Naive thymus-derived CD8-positive, alpha-beta T cell (primary cell): ENCODE measurements at regions not wholly inside any gene's neighbourhood (a gene's known extent, or its start where the extent isn't known, plus 50 kb on each side); places are given as distances from the start of the nearest gene placed in this dataset.

ENCODE experiments used
- ATAC-seq, 2 donors: fragments of 150-1000 bp; cut with Tn5 transposase in 1 of 2; sonication (Bioruptor Pico), chemical (Tn5 transposase) in 1 of 2; 1 replicate in 1 of 2; 2 replicates in 1 of 2; pipeline ENCODE4 v1.10.0; 2021; ENCODE audit warnings: mild to moderate bottlenecking in 2 of 2, moderate library complexity in 2 of 2
- POLR2A ChIA-PET: fragments of 350-600 bp; sonication (Branson Sonifier 250); formaldehyde crosslinking; loops from one replicate; lab custom pipeline; 2021; ENCODE audit warnings: antibody characterized with exemption; lab: Charles Lee
- DNase-seq, 10 donors: peaks; one replicate each; pipeline versions ENCODE4 v3.0.0 to v3.0.0-alpha.2; 2020 to 2022
- H3K27ac Mint-ChIP-seq, 10 donors: one replicate each; pipeline ENCODE4 v1.8.0; 2020 to 2022; ENCODE audit warnings: mild to moderate bottlenecking in 10 of 10, mixed read lengths in 10 of 10, moderate library complexity in 4 of 10, inconsistent platforms in 1 of 10
- H3K27me3 Mint-ChIP-seq, 5 donors: one replicate each; pipeline ENCODE4 v1.8.0; 2021 to 2022; ENCODE audit warnings: mixed read lengths in 5 of 5
- H3K36me3 Mint-ChIP-seq, 3 donors: one replicate each; pipeline ENCODE4 v1.8.0; 2020 to 2022; ENCODE audit warnings: mixed read lengths in 3 of 3, mild to moderate bottlenecking in 2 of 3, inconsistent platforms in 1 of 3
- H3K4me1 Mint-ChIP-seq, 4 donors: one replicate each; pipeline ENCODE4 v1.8.0; 2021 to 2022; ENCODE audit warnings: mixed read lengths in 4 of 4
- H3K4me3 Mint-ChIP-seq, 10 donors: one replicate each; pipeline ENCODE4 v1.8.0; 2020 to 2022; ENCODE audit warnings: mild to moderate bottlenecking in 10 of 10, mixed read lengths in 10 of 10, moderate library complexity in 6 of 10, inconsistent platforms in 1 of 10
- H3K9me3 Mint-ChIP-seq, 9 donors: one replicate each; pipeline ENCODE4 v1.8.0; 2020 to 2022; ENCODE audit warnings: mixed read lengths in 9 of 9, mild to moderate bottlenecking in 3 of 9, inconsistent platforms in 1 of 9, moderate library complexity in 1 of 9

DNA sequence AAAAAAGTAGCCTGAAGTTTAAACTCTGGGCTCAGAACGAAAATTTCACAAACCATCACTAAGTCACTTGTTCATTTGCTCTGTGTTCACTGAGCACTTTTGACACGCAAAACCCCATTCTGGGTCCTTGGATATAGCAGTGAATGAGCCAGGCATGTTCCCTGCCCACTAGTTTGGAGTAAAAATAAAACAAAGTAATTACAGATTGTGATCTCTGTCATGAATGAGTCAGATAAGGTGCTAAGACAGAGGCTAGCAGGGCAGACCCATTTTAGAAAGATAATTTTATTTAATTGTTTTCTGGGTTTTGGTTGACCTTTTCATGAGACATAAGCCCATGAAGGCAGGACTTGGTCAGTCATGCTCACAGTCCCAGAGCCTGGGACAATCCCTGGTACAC lies 84.1 kb upstream of the ARHGEF3 start:
- H3K36me3 Mint-ChIP-seq: peaks cover 0 to 11% (median 9%) of the 10 kb centered on the region in 3 donors
- no peaks in the 10 kb centered on the region for H3K27me3 Mint-ChIP-seq
- ATAC-seq: no peak
- no peak for DNase-seq
- peak overlapping the region in 8 of 10 donors; percentile 5 to 91 (median 58) for H3K27ac Mint-ChIP-seq
- peak overlapping the region in 5 of 10 donors; percentile 8 to 74 (median 47) for H3K4me3 Mint-ChIP-seq
- POLR2A ChIA-PET: no interaction called here
- no peaks in the 10 kb centered on the region for H3K9me3 Mint-ChIP-seq
- peaks cover 37 to 76% (median 66%) of the 10 kb centered on the region in 4 donors for H3K4me1 Mint-ChIP-seq

DNA sequence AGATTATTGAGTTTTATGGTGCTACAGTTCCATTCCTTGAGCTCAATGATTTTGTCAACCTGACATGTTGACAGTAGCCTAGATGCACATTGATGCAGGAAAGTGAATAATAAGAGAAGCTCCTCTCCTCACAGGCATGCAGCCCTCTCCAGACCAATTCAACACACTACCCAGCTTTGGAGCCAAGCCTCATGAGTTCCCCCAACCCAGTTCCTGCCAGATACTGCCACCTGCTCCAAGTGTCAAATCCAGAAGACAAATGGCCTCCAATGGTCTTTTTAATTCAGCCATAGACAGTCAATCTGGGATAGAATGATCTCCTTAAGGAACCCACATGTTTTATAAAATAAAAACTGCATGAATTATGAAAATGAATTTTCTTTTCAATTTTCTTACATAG lies 83.7 kb upstream of the ARHGEF3 start:
- no peak for DNase-seq
- no peaks in the 10 kb centered on the region for H3K9me3 Mint-ChIP-seq
- POLR2A ChIA-PET: interaction anchor here (1.7 kb wide), 1 partner anchor 31 kb away, joined by 4 read pairs; no protein-coding TSS in a partner anchor
- H3K27me3 Mint-ChIP-seq: no peaks in the 10 kb centered on the region
- peaks cover 0 to 15% (median 13%) of the 10 kb centered on the region in 3 donors for H3K36me3 Mint-ChIP-seq
- peak overlapping the region in 7 of 10 donors; percentile 67 to 91 (median 82) for H3K27ac Mint-ChIP-seq
- no peak for ATAC-seq
- H3K4me3 Mint-ChIP-seq: no peak overlapping the region
- H3K4me1 Mint-ChIP-seq: peaks cover 33 to 72% (median 63%) of the 10 kb centered on the region in 4 donors

DNA sequence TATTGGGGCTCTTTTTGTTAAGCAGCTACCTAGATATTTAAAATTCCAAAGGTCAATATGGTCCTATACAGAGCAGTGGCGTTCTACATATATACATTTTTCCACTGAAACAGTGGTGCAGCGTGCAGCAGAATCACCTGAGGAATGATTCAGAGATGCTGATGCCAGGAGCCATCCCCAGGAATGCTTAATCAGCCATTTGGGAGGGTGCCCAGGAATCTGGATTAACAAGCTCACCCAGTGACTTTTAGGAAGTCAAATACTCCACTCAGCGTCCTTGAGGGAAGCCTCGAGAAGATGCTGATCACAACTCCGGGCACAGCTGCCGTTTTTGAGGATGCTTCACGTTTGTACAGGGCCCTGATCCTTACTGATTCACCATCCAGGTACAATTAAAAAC lies 82.6 kb upstream of the ARHGEF3 start:
- DNase-seq: no peak
- Mint-ChIP-seq H3K36me3 (peaks cover 0 to 22% (median 21%) of the 10 kb centered on the region in 3 donors), H3K4me1 (peaks cover 35 to 72% (median 65%) of the 10 kb centered on the region in 4 donors), H3K27me3 (no peaks in the 10 kb centered on the region), H3K4me3 (no peak overlapping the region), H3K27ac (peak overlapping the region in 7 of 10 donors; percentile 6 to 91 (median 54)), H3K9me3 (no peaks in the 10 kb centered on the region)
- ATAC-seq: no peak
- POLR2A ChIA-PET: interaction anchor here (0.7 to 1.7 kb wide), 4 partner anchors 19 to 85 kb away, joined by 3 to 4 read pairs (median 4); no protein-coding TSS in a partner anchor

DNA sequence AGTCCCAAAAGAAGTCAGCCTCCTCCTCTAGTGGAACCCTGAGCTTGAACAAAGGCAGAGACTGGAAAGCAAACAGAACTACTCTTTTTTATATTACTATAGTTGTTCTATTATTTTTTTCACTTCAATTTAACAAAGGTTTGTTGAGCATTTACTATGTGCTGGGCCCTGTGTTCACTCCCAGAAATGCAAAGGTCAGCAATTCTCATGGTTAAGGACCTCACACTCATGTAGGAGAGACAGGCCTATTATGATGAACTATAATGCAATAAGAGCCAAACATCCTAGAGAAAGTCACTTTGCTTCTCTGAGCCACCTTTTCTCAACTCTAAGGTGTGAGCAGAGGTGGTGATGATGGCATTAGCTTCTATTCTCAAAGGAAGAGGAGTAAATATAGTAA lies 82.1 kb upstream of the ARHGEF3 start:
- H3K4me3 Mint-ChIP-seq: no peak overlapping the region
- DNase-seq (no peak), ATAC-seq (no peak)
- no peaks in the 10 kb centered on the region for H3K27me3 Mint-ChIP-seq
- peaks cover 0 to 22% (median 21%) of the 10 kb centered on the region in 3 donors for H3K36me3 Mint-ChIP-seq
- peaks cover 32 to 71% (median 64%) of the 10 kb centered on the region in 4 donors for H3K4me1 Mint-ChIP-seq
- POLR2A ChIA-PET: interaction anchor here (1.3 to 1.7 kb wide), 3 partner anchors 18 to 84 kb away, joined by 3 to 4 read pairs (median 4); no protein-coding TSS in a partner anchor
- H3K9me3 Mint-ChIP-seq: no peaks in the 10 kb centered on the region
- H3K27ac Mint-ChIP-seq: peak overlapping the region in 7 of 10 donors; percentile 29 to 89 (median 71)

DNA sequence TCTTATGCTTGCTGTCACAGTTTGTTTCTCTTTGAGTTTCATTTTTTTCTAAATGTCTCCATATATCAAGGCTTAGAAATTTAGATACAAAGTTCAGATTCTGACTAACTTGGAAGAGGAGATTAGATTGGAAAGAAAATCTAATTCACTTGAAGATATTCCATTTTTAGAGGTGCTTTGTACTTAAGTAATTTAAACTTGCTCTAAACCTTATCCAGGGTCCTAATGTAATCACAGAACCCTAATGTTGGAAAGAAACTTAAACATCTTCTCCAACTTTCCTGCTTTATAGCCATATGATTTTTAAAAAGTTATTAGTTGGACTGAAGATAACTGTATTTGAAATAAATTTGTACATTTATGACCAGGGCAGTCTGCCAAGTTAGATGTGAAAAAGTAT lies 81.1 kb upstream of the ARHGEF3 start:
- ATAC-seq (no peak), DNase-seq (no peak)
- Mint-ChIP-seq H3K4me3 (no peak overlapping the region), H3K36me3 (peaks cover 0 to 22% (median 21%) of the 10 kb centered on the region in 3 donors), H3K27ac (peak overlapping the region in 6 of 10 donors; percentile 24 to 73 (median 28)), H3K9me3 (no peaks in the 10 kb centered on the region), H3K27me3 (no peaks in the 10 kb centered on the region), H3K4me1 (peaks cover 35 to 71% (median 65%) of the 10 kb centered on the region in 4 donors)
- POLR2A ChIA-PET: no interaction called here

DNA sequence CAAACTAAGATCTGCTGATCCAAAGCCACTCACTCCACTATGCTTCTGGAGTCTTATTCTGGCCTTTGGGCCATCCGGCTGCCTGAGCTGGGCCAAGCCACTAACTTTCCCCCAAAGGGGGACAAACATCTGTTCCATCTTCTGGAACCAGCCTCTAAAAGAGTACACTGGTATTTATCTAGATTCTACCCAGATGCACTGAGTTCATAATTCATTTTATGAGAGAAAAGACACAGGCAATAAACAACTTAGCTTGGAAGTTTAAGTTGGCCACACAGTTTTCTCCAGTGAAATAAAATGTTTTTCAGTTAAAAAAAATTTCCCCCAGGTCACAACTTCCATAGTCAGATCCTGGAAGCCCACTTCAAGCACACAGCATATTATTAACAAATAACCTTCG lies 80.1 kb upstream of the ARHGEF3 start:
- H3K9me3 Mint-ChIP-seq: no peaks in the 10 kb centered on the region
- POLR2A ChIA-PET: no interaction called here
- ATAC-seq (no peak), DNase-seq (no peak)
- peak overlapping the region in 7 of 10 donors; percentile 27 to 73 (median 57) for H3K27ac Mint-ChIP-seq
- no peak overlapping the region for H3K4me3 Mint-ChIP-seq
- peaks cover 0 to 22% (median 21%) of the 10 kb centered on the region in 3 donors for H3K36me3 Mint-ChIP-seq
- H3K27me3 Mint-ChIP-seq: no peaks in the 10 kb centered on the region
- H3K4me1 Mint-ChIP-seq: peaks cover 26 to 69% (median 62%) of the 10 kb centered on the region in 4 donors

DNA sequence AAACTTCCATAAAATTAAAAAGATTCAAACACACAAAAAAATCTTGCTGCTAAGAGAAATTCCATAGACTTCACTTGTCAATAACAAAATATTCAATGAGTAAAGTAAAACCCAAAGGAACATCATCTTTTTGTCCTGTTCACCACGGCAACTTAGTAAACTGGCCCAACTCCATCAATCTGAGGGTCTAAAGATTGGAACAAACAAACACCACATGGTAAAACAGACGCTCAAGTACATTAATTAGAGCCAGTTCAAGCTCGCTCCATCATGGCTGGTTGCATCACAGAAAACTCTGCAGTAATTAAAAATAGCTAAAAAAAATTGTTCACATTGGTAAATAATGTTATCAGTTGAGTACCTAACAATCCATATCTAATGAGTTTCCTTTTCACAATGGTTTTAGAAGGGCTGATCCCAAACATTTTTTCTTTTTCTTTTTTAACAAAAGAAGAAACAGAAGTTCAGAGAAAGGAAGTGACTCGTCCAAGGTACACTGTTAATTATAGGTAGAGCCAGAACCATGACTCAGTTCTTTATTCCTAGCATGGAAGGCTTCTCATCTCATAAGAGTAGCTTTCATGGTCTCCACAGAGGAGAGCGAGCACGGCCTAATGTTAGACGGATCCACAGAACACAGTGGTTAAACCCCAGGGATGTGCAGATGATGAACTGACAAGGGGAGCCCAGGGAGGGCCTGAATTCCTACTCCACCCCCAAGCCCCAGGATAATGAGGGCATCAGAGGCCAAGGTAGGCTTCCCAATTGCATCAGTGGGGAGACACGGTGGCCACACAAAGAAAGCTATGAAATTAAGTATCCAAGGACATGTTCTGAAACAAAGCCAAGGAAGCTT lies 79.2 kb upstream of the ARHGEF3 start:
- peaks cover 26 to 69% (median 62%) of the 10 kb centered on the region in 4 donors for H3K4me1 Mint-ChIP-seq
- H3K27me3 Mint-ChIP-seq: no peaks in the 10 kb centered on the region
- POLR2A ChIA-PET: no interaction called here
- peak overlapping the region in 7 of 10 donors; percentile 7 to 71 (median 52) for H3K27ac Mint-ChIP-seq
- no peak for DNase-seq
- H3K9me3 Mint-ChIP-seq: no peaks in the 10 kb centered on the region
- no peak for ATAC-seq
- H3K36me3 Mint-ChIP-seq: peaks cover 0 to 22% (median 21%) of the 10 kb centered on the region in 3 donors
- no peak overlapping the region for H3K4me3 Mint-ChIP-seq

DNA sequence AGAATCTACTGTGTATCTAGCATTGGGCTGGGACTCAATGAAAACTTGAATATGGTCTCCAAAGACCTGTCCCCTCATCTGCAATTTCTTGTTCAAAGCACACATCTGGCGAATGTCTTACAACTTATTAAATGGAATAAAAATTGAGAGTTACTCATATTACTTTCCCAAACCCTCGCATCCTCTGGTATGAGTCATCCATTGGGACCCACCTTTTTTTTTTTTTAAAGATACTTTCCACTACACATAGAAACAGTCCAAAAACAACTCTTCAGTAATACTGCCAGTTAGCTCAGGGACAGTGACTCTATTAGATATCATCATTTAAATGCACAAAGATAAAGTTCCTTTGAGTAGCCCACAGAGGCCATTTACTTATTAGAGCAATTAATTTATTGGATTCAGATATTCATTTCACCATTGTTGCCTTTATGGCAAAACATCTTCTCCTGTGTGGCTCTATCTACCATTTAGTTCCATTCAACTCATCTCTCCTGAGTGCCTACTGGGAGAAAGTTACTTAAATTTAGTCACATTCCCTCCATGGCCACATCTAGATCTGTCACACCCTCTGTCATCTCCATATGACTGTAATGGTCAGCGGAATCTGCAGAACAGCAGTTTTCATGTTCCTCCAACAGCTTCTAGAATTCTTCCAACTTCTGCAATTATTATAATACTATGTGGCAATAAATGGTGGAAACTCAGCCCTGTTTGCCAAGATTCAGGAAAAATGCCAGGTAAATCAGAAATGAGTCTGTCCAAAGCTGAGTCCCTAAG lies 77.9 kb upstream of the ARHGEF3 start:
- Mint-ChIP-seq H3K27me3 (no peaks in the 10 kb centered on the region), H3K9me3 (no peaks in the 10 kb centered on the region), H3K27ac (peak overlapping the region in 9 of 10 donors; percentile 2 to 92 (median 63)), H3K36me3 (peaks cover 0 to 24% (median 21%) of the 10 kb centered on the region in 3 donors), H3K4me1 (peaks cover 29 to 67% (median 60%) of the 10 kb centered on the region in 4 donors), H3K4me3 (peak overlapping the region in 1 of 10 donors; percentile 1)
- POLR2A ChIA-PET: no interaction called here
- DNase-seq (no peak), ATAC-seq (no peak)

DNA sequence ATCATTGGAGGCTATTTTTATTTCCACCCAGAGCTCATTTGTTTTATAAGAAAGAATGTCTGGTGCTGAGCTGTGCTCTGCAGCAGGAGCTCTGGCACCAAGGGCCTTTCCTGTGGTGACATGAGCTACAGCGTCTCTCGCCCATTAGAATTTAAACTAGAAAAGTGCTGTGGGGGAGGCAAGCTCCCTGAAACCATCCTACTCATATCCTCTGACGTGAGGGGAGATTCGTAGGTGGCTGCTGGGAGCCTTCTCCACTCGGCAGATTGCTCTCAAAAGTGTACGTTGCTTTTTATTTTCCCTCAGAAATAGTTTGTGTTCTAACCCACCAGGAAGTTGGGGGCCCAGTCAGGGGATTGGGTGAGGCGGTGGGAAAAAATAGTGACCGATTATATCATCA lies 76.3 kb upstream of the ARHGEF3 start:
- Mint-ChIP-seq H3K9me3 (no peaks in the 10 kb centered on the region), H3K27ac (peak overlapping the region; percentile 69 to 94 (median 92)), H3K4me1 (peaks cover 31 to 70% (median 62%) of the 10 kb centered on the region in 4 donors), H3K27me3 (no peaks in the 10 kb centered on the region), H3K4me3 (peak overlapping the region; percentile 28 to 84 (median 64)), H3K36me3 (peaks cover 0 to 24% (median 21%) of the 10 kb centered on the region in 3 donors)
- DNase-seq: peak in 8 of 10 donors; percentile 6 to 59 (median 36)
- ATAC-seq: peak; percentile 92 to 98
- POLR2A ChIA-PET: interaction anchor here (0.6 to 1.2 kb wide), 3 partner anchors 13 to 77 kb away, joined by 3 read pairs; no protein-coding TSS in a partner anchor

DNA sequence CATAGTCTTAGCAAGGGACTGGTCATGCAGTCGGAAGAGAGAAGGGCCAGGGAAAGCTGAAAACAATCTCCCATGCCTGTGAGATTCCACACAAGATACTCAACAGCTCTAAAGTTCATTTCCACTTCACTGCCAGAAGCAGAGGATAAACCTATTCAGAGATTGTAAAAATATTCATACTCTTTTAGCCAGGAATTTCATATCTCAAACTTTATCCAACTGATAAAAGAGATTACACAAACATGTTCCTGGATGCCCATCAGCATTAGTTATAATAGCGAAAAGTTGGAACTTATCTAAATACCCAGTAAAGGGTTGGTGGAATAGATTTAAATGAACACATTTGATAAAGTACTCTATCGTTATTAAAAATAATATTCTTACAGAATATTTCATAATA lies 75.2 kb upstream of the ARHGEF3 start:
- H3K4me3 Mint-ChIP-seq: peak overlapping the region in 2 of 10 donors; percentile 4 to 9
- POLR2A ChIA-PET: interaction anchor here (0.8 to 1.9 kb wide), 4 partner anchors 10 to 50 kb away, joined by 3 to 5 read pairs (median 4); no protein-coding TSS in a partner anchor

DNA sequence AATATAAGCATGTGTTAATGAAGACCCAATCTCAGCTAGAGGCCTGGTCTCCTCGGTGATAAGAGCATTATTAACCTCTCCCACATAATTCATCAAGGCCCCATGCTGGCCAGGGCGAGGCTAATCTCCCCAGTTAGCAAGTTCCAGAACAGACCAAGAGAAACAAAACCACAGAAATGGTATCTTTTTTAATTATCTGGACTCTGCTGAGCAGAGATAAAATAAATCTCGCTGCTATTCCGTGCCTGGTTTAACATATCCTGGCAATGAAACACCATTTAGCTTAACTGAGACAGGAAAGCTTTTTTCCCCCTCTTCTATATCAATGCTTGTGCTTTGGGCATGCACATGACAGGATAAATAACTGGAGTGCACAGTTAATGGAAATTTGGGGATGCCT lies 72.5 kb upstream of the ARHGEF3 start:
- Mint-ChIP-seq H3K36me3 (peaks cover 0 to 2% (median under 1%) of the 10 kb centered on the region in 3 donors), H3K4me3 (no peak overlapping the region), H3K4me1 (peaks cover 32 to 65% (median 61%) of the 10 kb centered on the region in 4 donors), H3K27ac (peak overlapping the region in 3 of 10 donors; percentile 16 to 69 (median 41)), H3K27me3 (no peaks in the 10 kb centered on the region), H3K9me3 (no peaks in the 10 kb centered on the region)
- no peak for ATAC-seq
- POLR2A ChIA-PET: interaction anchor here (0.6 kb wide), 1 partner anchor 13 kb away, joined by 3 read pairs; no protein-coding TSS in a partner anchor
- DNase-seq: no peak

More for the DNA sequence above, 75.2 kb upstream of the ARHGEF3 start:
- DNase-seq (no peak), ATAC-seq (no peak)
- Mint-ChIP-seq H3K27me3 (no peaks in the 10 kb centered on the region), H3K36me3 (peaks cover 0 to 23% (median 19%) of the 10 kb centered on the region in 3 donors), H3K27ac (peak overlapping the region in 9 of 10 donors; percentile 44 to 80 (median 69)), H3K9me3 (no peaks in the 10 kb centered on the region), H3K4me1 (peaks cover 31 to 69% (median 61%) of the 10 kb centered on the region in 4 donors)

DNA sequence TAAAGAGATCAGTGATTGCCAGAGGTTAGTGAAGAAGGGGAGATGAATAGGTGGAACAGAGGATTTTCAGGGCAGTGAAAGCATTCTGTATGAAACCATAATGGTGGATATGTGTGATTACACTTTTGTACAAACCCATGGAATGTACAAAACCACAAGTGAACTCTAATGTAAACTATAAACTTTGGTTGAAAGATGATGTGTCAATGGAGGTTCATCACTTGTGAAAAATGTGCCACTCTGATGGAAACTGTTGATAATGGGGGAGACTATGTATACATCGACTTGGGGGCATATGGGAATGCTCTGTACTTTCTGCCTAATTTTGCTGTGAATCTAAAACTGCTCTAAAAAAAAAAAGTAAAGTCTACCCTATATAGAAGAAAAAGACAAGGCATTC lies 68.7 kb upstream of the ARHGEF3 start:
- Mint-ChIP-seq H3K4me1 (peaks cover 22 to 52% (median 47%) of the 10 kb centered on the region in 4 donors), H3K4me3 (no peak overlapping the region), H3K27me3 (no peaks in the 10 kb centered on the region), H3K9me3 (no peaks in the 10 kb centered on the region), H3K36me3 (peaks cover 0 to 2% (median 0%) of the 10 kb centered on the region in 3 donors), H3K27ac (no peak overlapping the region)
- POLR2A ChIA-PET: interaction anchor here (0.7 kb wide), 1 partner anchor 8 kb away, joined by 4 read pairs; no protein-coding TSS in a partner anchor
- ATAC-seq: no peak
- no peak for DNase-seq
